ENCODE measurements at regions not wholly inside any gene's neighbourhood (a gene's known extent, or its start where the extent isn't known, plus 50 kb on each side); places are given as distances from the start of the nearest gene placed in this dataset.

DNA sequence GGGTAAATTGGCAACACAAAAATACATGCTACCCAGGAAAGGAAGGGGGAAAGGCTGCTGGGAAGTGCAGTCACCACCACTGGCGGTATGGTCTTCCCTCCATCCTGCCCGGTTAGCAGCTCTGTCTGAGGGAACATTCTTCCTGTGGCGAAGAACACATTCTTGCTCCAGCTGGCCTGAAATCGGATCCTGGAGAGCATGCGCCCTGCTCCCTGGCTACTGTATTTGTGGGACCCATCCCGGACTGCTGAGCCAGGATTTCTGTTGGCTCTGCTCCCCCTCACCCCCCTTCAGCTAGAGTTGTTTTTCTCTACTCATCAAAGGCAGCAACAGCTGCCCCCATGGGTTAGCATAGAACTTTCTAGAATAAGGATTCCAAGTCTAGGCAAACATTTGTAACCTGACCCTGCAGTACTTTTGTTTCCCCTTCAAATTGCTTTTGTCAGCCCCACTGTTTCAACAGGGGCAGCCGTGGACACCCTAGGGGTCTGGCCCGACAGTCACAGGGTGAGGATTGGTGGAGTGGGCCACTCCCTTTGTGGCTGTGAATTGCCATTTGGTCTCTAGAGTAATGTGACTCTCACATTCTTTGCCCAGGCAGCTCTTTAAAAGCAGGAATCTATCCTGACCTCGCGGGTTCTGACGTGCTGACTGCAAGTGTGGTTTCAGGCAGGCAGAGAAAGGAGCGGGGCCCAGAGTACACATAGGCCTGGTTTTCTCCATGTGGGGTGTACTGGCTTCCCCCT, 157.7 kb downstream of the TOMM20 start (continued):
- TF ChIP-seq MED1 (CRISPR knock-in tag; IDR thresholded peaks at IDR 0.05) = peak; percentile 58
- TF ChIP-seq RXRB (CRISPR knock-in tag; IDR thresholded peaks at IDR 0.05; ENCODE audit: borderline replicate concordance) = peak; percentile 43; the same call in 1 of the 2 replicates
- no peak for TF ChIP-seq U2AF2 (IDR thresholded peaks at IDR 0.05; ENCODE audit: low read depth, low read length)
- TF ChIP-seq ZNF343 (CRISPR knock-in tag; IDR thresholded peaks at IDR 0.05) = no peak
- TF ChIP-seq, protein P1, sequence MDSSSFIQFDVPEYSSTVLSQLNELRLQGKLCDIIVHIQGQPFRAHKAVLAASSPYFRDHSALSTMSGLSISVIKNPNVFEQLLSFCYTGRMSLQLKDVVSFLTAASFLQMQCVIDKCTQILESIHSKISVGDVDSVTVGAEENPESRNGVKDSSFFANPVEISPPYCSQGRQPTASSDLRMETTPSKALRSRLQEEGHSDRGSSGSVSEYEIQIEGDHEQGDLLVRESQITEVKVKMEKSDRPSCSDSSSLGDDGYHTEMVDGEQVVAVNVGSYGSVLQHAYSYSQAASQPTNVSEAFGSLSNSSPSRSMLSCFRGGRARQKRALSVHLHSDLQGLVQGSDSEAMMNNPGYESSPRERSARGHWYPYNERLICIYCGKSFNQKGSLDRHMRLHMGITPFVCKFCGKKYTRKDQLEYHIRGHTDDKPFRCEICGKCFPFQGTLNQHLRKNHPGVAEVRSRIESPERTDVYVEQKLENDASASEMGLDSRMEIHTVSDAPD (CRISPR knock-in tag; IDR thresholded peaks at IDR 0.05) = 0 out of 2 replicates have a peak, but pooled peaks have one; percentile 30
- TF ChIP-seq TEAD2 (CRISPR knock-in tag; IDR thresholded peaks at IDR 0.05) = no peak
- TF ChIP-seq, protein P2, sequence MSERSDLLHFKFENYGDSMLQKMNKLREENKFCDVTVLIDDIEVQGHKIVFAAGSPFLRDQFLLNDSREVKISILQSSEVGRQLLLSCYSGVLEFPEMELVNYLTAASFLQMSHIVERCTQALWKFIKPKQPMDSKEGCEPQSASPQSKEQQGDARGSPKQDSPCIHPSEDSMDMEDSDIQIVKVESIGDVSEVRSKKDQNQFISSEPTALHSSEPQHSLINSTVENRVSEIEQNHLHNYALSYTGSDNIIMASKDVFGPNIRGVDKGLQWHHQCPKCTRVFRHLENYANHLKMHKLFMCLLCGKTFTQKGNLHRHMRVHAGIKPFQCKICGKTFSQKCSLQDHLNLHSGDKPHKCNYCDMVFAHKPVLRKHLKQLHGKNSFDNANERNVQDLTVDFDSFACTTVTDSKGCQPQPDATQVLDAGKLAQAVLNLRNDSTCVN (CRISPR knock-in tag; IDR thresholded peaks at IDR 0.05; ENCODE audit: borderline replicate concordance) = peak; percentile 60
- TF ChIP-seq NFE2L1 (CRISPR knock-in tag; IDR thresholded peaks at IDR 0.05; ENCODE audit: borderline replicate concordance) = no peak
- TF ChIP-seq SIX4 (CRISPR knock-in tag; IDR thresholded peaks at IDR 0.05) = peak; percentile 77; the same call in 1 of the 2 replicates
- no peak for TF ChIP-seq ZNF7 (CRISPR knock-in tag; IDR thresholded peaks at IDR 0.05)
- no peak for TF ChIP-seq POLR2G (IDR thresholded peaks at IDR 0.05; ENCODE audit: low read depth, low read length)
- no peak for TF ChIP-seq HMGA1 (CRISPR knock-in tag; conservative IDR thresholded peaks at IDR 0.05)
- TF ChIP-seq, protein P3, sequence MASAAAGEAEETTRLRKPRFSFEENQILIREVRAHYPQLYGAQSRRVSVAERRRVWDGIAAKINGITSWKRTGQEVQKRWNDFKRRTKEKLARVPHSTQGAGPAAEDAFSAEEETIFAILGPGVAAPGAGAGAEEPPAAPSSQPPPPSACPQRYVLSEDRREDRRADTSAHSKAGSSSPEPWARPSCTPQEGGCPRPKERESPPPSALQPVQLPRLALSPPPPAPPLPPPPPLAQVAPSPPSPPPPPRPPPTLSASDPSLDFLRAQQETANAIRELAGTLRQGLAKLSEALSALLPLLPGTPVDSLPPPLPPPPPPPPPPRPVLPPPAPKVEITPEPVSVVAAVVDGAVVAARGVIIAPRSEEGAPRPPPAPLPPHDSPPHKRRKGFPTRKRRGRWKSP (CRISPR knock-in tag; IDR thresholded peaks at IDR 0.05) = no peak
- TF ChIP-seq CCAR2 (optimal IDR thresholded peaks at IDR 0.05; ENCODE audit: low read depth, low read length) = no peak
- no peak for TF ChIP-seq KDM1A (CRISPR knock-in tag; IDR thresholded peaks at IDR 0.05)
- no peak for TF ChIP-seq RAD21 (CRISPR knock-in tag; IDR thresholded peaks at IDR 0.05)
- TF ChIP-seq KDM5B (CRISPR knock-in tag; IDR thresholded peaks at IDR 0.05; ENCODE audit: borderline replicate concordance) = no peak
- TF ChIP-seq ZNF563 (CRISPR knock-in tag; IDR thresholded peaks at IDR 0.05) = no peak
- peak in 1 of 2 experiments; percentile 44; a peak in 1 of 4 replicates for TF ChIP-seq POLR2A (IDR thresholded peaks at IDR 0.05; ENCODE audit: insufficient read depth in 1 of 2, low read depth in 2 of 2, low read length in 2 of 2)
- no peak for TF ChIP-seq MAZ (IDR thresholded peaks at IDR 0.05; ENCODE audit: borderline replicate concordance, low read depth, low read length)
- TF ChIP-seq MAZ (CRISPR knock-in tag; IDR thresholded peaks at IDR 0.05; ENCODE audit: low read depth) = no peak
- TF ChIP-seq, protein P4, sequence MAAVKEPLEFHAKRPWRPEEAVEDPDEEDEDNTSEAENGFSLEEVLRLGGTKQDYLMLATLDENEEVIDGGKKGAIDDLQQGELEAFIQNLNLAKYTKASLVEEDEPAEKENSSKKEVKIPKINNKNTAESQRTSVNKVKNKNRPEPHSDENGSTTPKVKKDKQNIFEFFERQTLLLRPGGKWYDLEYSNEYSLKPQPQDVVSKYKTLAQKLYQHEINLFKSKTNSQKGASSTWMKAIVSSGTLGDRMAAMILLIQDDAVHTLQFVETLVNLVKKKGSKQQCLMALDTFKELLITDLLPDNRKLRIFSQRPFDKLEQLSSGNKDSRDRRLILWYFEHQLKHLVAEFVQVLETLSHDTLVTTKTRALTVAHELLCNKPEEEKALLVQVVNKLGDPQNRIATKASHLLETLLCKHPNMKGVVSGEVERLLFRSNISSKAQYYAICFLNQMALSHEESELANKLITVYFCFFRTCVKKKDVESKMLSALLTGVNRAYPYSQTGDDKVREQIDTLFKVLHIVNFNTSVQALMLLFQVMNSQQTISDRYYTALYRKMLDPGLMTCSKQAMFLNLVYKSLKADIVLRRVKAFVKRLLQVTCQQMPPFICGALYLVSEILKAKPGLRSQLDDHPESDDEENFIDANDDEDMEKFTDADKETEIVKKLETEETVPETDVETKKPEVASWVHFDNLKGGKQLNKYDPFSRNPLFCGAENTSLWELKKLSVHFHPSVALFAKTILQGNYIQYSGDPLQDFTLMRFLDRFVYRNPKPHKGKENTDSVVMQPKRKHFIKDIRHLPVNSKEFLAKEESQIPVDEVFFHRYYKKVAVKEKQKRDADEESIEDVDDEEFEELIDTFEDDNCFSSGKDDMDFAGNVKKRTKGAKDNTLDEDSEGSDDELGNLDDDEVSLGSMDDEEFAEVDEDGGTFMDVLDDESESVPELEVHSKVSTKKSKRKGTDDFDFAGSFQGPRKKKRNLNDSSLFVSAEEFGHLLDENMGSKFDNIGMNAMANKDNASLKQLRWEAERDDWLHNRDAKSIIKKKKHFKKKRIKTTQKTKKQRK (IDR thresholded peaks at IDR 0.05; ENCODE audit: low read length) = no peak
- no peak for TF ChIP-seq ZNF777 (CRISPR knock-in tag; IDR thresholded peaks at IDR 0.05)
